HG02870 (cell line): ENCODE measurements at regions not wholly inside any gene's neighbourhood (a gene's known extent, or its start where the extent isn't known, plus 50 kb on each side); places are given as distances from the start of the nearest gene placed in this dataset.
A peak's percentile ranks its signal among the peaks of the same experiment; 100 is the strongest.

Experiments used
- ATAC-seq: cut with Tn5 transposase; IDR thresholded peaks from one replicate; pipeline ENCODE4 v1.9.1; 2021; ENCODE audit warnings: mild to moderate bottlenecking, moderate library complexity; ENCODE audit not compliant: unreplicated experiment

DNA sequence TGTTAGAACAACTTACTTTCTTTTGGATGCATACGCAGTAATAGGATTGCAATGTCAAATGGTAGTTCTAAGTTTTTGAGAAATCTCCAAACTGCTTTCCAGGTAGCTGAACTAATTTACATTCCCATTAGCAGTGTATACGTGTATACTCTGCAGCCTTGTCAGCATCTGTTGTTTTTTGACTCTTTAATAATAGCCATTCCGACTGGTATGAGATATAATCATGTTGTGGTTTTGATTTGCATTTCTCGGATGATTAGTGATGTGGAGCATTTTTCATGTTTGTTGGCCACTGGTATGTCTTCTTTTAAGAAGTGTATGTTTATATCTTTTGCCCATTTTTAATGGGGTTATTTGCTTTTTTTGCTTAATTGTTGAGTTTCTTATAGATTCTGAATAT lies 76.9 kb upstream of the HNRNPA1L2 start:
- peak; percentile 91 for ATAC-seq

DNA sequence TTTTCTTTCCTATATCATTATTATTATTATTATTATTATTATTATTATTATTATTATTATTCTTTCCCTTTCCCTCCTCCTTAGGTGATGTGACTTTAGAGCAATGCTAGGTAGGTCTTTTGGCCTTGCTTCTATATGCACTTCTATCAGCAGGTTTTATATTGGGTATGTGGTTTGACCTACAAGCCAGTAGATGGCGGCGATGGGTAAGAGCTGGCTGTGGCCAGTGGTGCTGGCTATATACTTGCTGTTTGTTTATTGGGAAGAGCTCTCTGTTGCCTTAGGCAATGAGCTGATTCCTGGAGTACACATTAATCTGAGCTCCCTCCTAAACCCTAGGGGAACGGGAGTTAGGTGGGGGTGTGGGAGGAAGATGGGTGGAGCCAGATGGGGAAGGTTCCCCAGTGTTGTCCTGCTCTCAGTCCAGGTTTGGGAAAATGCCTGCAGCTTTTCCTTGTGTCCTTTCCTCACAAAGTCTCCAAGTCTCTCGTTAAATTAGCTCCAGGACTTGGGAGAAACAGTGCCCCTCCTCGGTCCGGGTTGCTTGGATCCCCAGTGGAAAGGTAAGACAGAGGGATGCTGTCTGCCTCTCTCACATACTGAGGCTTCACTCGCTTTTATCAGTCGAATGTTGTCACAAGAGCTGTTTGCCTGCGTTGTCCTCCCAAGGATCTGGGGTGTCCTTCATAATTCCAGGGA lies 72.2 kb upstream of the HNRNPA1L2 start:
- ATAC-seq: peak; percentile 55

DNA sequence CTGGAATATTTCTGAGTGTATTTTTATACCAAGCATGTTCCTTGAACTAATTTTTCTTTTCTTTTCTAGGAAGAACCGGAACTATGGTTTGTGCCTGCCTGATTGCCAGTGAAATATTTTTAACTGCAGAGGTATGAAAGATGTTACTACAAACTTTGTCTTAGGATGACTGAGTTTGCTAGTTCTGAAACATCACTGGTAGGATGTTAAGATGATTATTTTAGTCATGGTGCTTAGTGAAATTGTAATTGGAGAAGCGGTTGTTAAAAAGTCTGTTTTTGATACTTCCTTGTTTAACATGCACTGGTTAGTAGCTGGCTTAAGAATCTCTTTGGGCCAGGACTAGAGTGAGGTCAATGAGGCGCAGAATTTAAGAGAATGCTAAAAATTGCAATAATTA lies 71.1 kb upstream of the HNRNPA1L2 start:
- peak; percentile 56 for ATAC-seq

DNA sequence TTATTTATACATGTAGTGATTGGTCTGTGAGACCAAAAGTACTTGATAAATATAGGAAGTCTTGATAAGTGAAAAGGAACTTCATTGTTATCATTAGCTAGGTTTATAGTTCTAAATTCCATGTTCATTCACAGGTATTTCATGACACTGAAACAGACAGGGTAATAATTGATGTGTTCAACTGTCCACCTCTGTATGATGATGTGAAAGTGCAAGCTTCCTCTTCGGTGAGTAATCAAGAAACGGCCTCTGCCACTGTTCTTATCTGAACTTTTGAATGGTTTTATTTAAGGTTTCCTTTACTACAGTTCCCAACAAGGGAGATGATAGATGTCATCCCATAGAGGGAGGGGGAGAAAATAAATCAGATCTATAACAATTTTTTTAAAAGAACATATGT lies 59.3 kb upstream of the HNRNPA1L2 start:
- peak; percentile 97 for ATAC-seq
